ENCODE measurements at regions not wholly inside any gene's neighbourhood (a gene's known extent, or its start where the extent isn't known, plus 50 kb on each side); places are given as distances from the start of the nearest gene placed in this dataset.

GRCh38 chr5:128673970-128674369 lies 135.9 kb upstream of the FBN2 start:
- Mint-ChIP-seq H3K27ac (no peak overlapping the region), H3K9me3 (peaks cover 0 to 1% (median 0%) of the 10 kb centered on the region in 8 donors), H3K4me3 (no peak overlapping the region), H3K27me3 (peaks cover 0 to 2% of the 10 kb centered on the region in 2 donors), H3K36me3 (no peaks in the 10 kb centered on the region), H3K4me1 (no peaks in the 10 kb centered on the region)
- ChIA-PET POLR2A (ENCODE audit: partially characterized antibody) (no interaction called here), CTCF (ENCODE audit: partially characterized antibody) (no interaction called here)
- Histone ChIP-seq H3K9me3 (ENCODE audit: control insufficient read depth in 1 of 2, low read length in 2 of 2) (no peaks in the 10 kb centered on the region), H3K4me1 (ENCODE audit: insufficient read depth, low read length) (no peaks in the 10 kb centered on the region), H3K36me3 (ENCODE audit: insufficient read depth, low read length) (no peaks in the 10 kb centered on the region), H3K27ac (ENCODE audit: low read depth, low read length) (no peak overlapping the region), H3K27me3 (ENCODE audit: insufficient read depth, low read length) (no peaks in the 10 kb centered on the region), H3K4me3 (ENCODE audit: low read length in 2 of 2) (no peak overlapping the region)
- no peak for DNase-seq
- intact Hi-C loops (cut with micrococcal nuclease), result loop anchor here (10.0 kb wide), 1 partner anchor 929 kb away; no protein-coding TSS in a partner anchor

GRCh38 chr5:128674837-128675446 lies 136.9 kb upstream of the FBN2 start:
- H3K4me1 ChIP-seq (ENCODE audit: insufficient read depth, low read length), result no peaks in the 10 kb centered on the region
- no peaks in the 10 kb centered on the region for H3K9me3 ChIP-seq (ENCODE audit: control insufficient read depth in 1 of 2, low read length in 2 of 2)
- no peak overlapping the region for H3K4me3 ChIP-seq (ENCODE audit: low read length in 2 of 2)
- ChIA-PET CTCF (ENCODE audit: partially characterized antibody) (interaction anchor here (2.6 kb wide), 1 partner anchor 1111 kb away, joined by 5 read pairs; no protein-coding TSS in a partner anchor), POLR2A (ENCODE audit: partially characterized antibody) (interaction anchor here (1.1 kb wide), 1 partner anchor 1111 kb away, joined by 3 read pairs; no protein-coding TSS in a partner anchor)
- Mint-ChIP-seq H3K9me3 (peaks cover 0 to 1% (median 0%) of the 10 kb centered on the region in 8 donors), H3K27ac (no peak overlapping the region), H3K4me1 (no peaks in the 10 kb centered on the region), H3K4me3 (no peak overlapping the region), H3K36me3 (no peaks in the 10 kb centered on the region), H3K27me3 (peaks cover 0 to 2% of the 10 kb centered on the region in 2 donors)
- H3K27ac ChIP-seq (ENCODE audit: low read depth, low read length), result no peak overlapping the region
- intact Hi-C loops (cut with micrococcal nuclease), result loop anchor here (10.0 kb wide), 1 partner anchor 930 kb away; no protein-coding TSS in a partner anchor
- peak in 3 of 5 donors; percentile 5 to 16 (median 10) for DNase-seq
- H3K27me3 ChIP-seq (ENCODE audit: insufficient read depth, low read length), result no peaks in the 10 kb centered on the region
- no peaks in the 10 kb centered on the region for H3K36me3 ChIP-seq (ENCODE audit: insufficient read depth, low read length)

GRCh38 chr5:128681096-128681495 lies 143.1 kb upstream of the FBN2 start:
- H3K27ac ChIP-seq (ENCODE audit: low read depth, low read length), result no peak overlapping the region
- intact Hi-C loops (cut with micrococcal nuclease), result no loop called here
- H3K4me3 Mint-ChIP-seq, result no peak overlapping the region
- no peak for DNase-seq
- no peaks in the 10 kb centered on the region for H3K9me3 Mint-ChIP-seq
- POLR2A ChIA-PET (ENCODE audit: partially characterized antibody), result no interaction called here
- H3K27ac Mint-ChIP-seq, result no peak overlapping the region
- H3K27me3 ChIP-seq (ENCODE audit: insufficient read depth, low read length), result no peaks in the 10 kb centered on the region
- no peaks in the 10 kb centered on the region for H3K4me1 Mint-ChIP-seq
- no peaks in the 10 kb centered on the region for H3K36me3 ChIP-seq (ENCODE audit: insufficient read depth, low read length)
- no peaks in the 10 kb centered on the region for H3K9me3 ChIP-seq (ENCODE audit: control insufficient read depth in 1 of 2, low read length in 2 of 2)
- CTCF ChIA-PET (ENCODE audit: partially characterized antibody), result interaction anchor here (1.2 kb wide), 1 partner anchor 11 kb away, joined by 3 read pairs; no protein-coding TSS in a partner anchor
- H3K4me3 ChIP-seq (ENCODE audit: low read length in 2 of 2), result no peak overlapping the region
- H3K27me3 Mint-ChIP-seq, result peaks cover 0 to 2% of the 10 kb centered on the region in 2 donors
- no peaks in the 10 kb centered on the region for H3K4me1 ChIP-seq (ENCODE audit: insufficient read depth, low read length)
- no peaks in the 10 kb centered on the region for H3K36me3 Mint-ChIP-seq

GRCh38 chr5:128681764-128682592 lies 143.9 kb upstream of the FBN2 start:
- POLR2A ChIA-PET (ENCODE audit: partially characterized antibody), result no interaction called here
- CTCF ChIA-PET (ENCODE audit: partially characterized antibody), result interaction anchor here (1.2 kb wide), 1 partner anchor 10 kb away, joined by 3 read pairs; no protein-coding TSS in a partner anchor
- no peak overlapping the region for H3K4me3 ChIP-seq (ENCODE audit: low read length in 2 of 2)

GRCh38 chr5:128682669-128683068 lies 144.6 kb upstream of the FBN2 start:
- no peak for DNase-seq
- CTCF ChIA-PET (ENCODE audit: partially characterized antibody), result no interaction called here
- Histone ChIP-seq H3K4me1 (ENCODE audit: insufficient read depth, low read length) (no peaks in the 10 kb centered on the region), H3K36me3 (ENCODE audit: insufficient read depth, low read length) (no peaks in the 10 kb centered on the region), H3K4me3 (ENCODE audit: low read length in 2 of 2) (no peak overlapping the region), H3K9me3 (ENCODE audit: control insufficient read depth in 1 of 2, low read length in 2 of 2) (no peaks in the 10 kb centered on the region), H3K27ac (ENCODE audit: low read depth, low read length) (no peak overlapping the region), H3K27me3 (ENCODE audit: insufficient read depth, low read length) (no peaks in the 10 kb centered on the region)
- POLR2A ChIA-PET (ENCODE audit: partially characterized antibody), result no interaction called here
- Mint-ChIP-seq H3K4me1 (no peaks in the 10 kb centered on the region), H3K9me3 (peaks cover 0 to 1% (median 0%) of the 10 kb centered on the region in 8 donors), H3K4me3 (no peak overlapping the region), H3K27me3 (peaks cover 0 to 2% of the 10 kb centered on the region in 2 donors), H3K36me3 (no peaks in the 10 kb centered on the region), H3K27ac (no peak overlapping the region)
- intact Hi-C loops (cut with micrococcal nuclease), result no loop called here

More at GRCh38 chr5:128681764-128682592, 143.9 kb upstream of the FBN2 start:
- no peaks in the 10 kb centered on the region for H3K4me1 Mint-ChIP-seq
- H3K27me3 Mint-ChIP-seq, result peaks cover 0 to 2% of the 10 kb centered on the region in 2 donors
- no peak overlapping the region for H3K27ac ChIP-seq (ENCODE audit: low read depth, low read length)
- no peak for DNase-seq
- H3K4me1 ChIP-seq (ENCODE audit: insufficient read depth, low read length), result no peaks in the 10 kb centered on the region
- peak overlapping the region in 1 of 8 donors; percentile 64 for H3K4me3 Mint-ChIP-seq
- intact Hi-C loops (cut with micrococcal nuclease), result no loop called here
- H3K27ac Mint-ChIP-seq, result peak overlapping the region in 1 of 7 donors; percentile 15
- no peaks in the 10 kb centered on the region for H3K36me3 Mint-ChIP-seq
- no peaks in the 10 kb centered on the region for H3K27me3 ChIP-seq (ENCODE audit: insufficient read depth, low read length)
- no peaks in the 10 kb centered on the region for H3K36me3 ChIP-seq (ENCODE audit: insufficient read depth, low read length)
- H3K9me3 ChIP-seq (ENCODE audit: control insufficient read depth in 1 of 2, low read length in 2 of 2), result no peaks in the 10 kb centered on the region
- peaks cover 0 to 1% (median 0%) of the 10 kb centered on the region in 8 donors for H3K9me3 Mint-ChIP-seq

- Mint-ChIP-seq H3K27me3 (peaks cover 0 to 2% of the 10 kb centered on the region in 2 donors), H3K9me3 (peaks cover 0 to 1% (median 0%) of the 10 kb centered on the region in 8 donors), H3K36me3 (no peaks in the 10 kb centered on the region), H3K4me3 (no peak overlapping the region), H3K27ac (no peak overlapping the region), H3K4me1 (no peaks in the 10 kb centered on the region)
- no peak overlapping the region for H3K27ac ChIP-seq (ENCODE audit: low read depth, low read length)
- no peak overlapping the region for H3K4me3 ChIP-seq (ENCODE audit: low read length in 2 of 2)
- DNase-seq, result no peak
- intact Hi-C loops (cut with micrococcal nuclease), result no loop called here
- H3K27me3 ChIP-seq (ENCODE audit: insufficient read depth, low read length), result no peaks in the 10 kb centered on the region
- no peaks in the 10 kb centered on the region for H3K9me3 ChIP-seq (ENCODE audit: control insufficient read depth in 1 of 2, low read length in 2 of 2)
- H3K4me1 ChIP-seq (ENCODE audit: insufficient read depth, low read length), result no peaks in the 10 kb centered on the region
- no peaks in the 10 kb centered on the region for H3K36me3 ChIP-seq (ENCODE audit: insufficient read depth, low read length)
- CTCF ChIA-PET (ENCODE audit: partially characterized antibody), result no interaction called here
- POLR2A ChIA-PET (ENCODE audit: partially characterized antibody), result no interaction called here
These were observed 146.9 kb upstream of the FBN2 start for GRCh38 chr5:128684961-128685360.

- intact Hi-C loops (cut with micrococcal nuclease), result no loop called here
- no peaks in the 10 kb centered on the region for H3K27me3 ChIP-seq (ENCODE audit: insufficient read depth, low read length)
- H3K36me3 ChIP-seq (ENCODE audit: insufficient read depth, low read length), result no peaks in the 10 kb centered on the region
- H3K4me1 ChIP-seq (ENCODE audit: insufficient read depth, low read length), result no peaks in the 10 kb centered on the region
- no peaks in the 10 kb centered on the region for H3K9me3 ChIP-seq (ENCODE audit: control insufficient read depth in 1 of 2, low read length in 2 of 2)
- H3K27me3 Mint-ChIP-seq, result no peaks in the 10 kb centered on the region
- no peak for DNase-seq
- no peaks in the 10 kb centered on the region for H3K4me1 Mint-ChIP-seq
- ChIA-PET CTCF (ENCODE audit: partially characterized antibody) (no interaction called here), POLR2A (ENCODE audit: partially characterized antibody) (no interaction called here)
- no peak overlapping the region for H3K4me3 Mint-ChIP-seq
- peaks cover 0 to 1% (median 0%) of the 10 kb centered on the region in 8 donors for H3K9me3 Mint-ChIP-seq
- no peak overlapping the region for H3K27ac ChIP-seq (ENCODE audit: low read depth, low read length)
- no peaks in the 10 kb centered on the region for H3K36me3 Mint-ChIP-seq
- no peak overlapping the region for H3K27ac Mint-ChIP-seq
- no peak overlapping the region for H3K4me3 ChIP-seq (ENCODE audit: low read length in 2 of 2)
These were observed 149.9 kb upstream of the FBN2 start for GRCh38 chr5:128687930-128688329.
